Gastrocnemius medialis (tissue), 4 donors: ENCODE measurements at regions not wholly inside any gene's neighbourhood (a gene's known extent, or its start where the extent isn't known, plus 50 kb on each side); places are given as distances from the start of the nearest gene placed in this dataset.

ENCODE experiments used
- CTCF ChIP-seq, 5 experiments: fragments of 450-650 bp in 3 of 5; fragments of 200-600 bp in 2 of 5; sonication (generic) in 2 of 5; IDR thresholded peaks in 4 of 5; conservative IDR thresholded peaks in 1 of 5; 1 replicate in 4 of 5; 2 replicates in 1 of 5; pipeline ENCODE4 v1.5.1; 2016 to 2019; ENCODE audit warnings: antibody characterized with exemption in 5 of 5, mild to moderate bottlenecking in 3 of 5, moderate library complexity in 3 of 5
- POLR2A ChIP-seq, 2 donors: fragments of 450-650 bp; IDR thresholded peaks; one replicate each; pipeline ENCODE4 v1.6.1; 2017; ENCODE audit warnings: antibody characterized with exemption in 2 of 2, mild to moderate bottlenecking in 2 of 2, moderate library complexity in 2 of 2

- TF ChIP-seq CTCF (IDR thresholded peaks at IDR 0.05 in 4 of 5, conservative IDR thresholded peaks at IDR 0.05 in 1 of 5) (no peak), POLR2A (IDR thresholded peaks at IDR 0.05) (no peak)
Measured at GRCh38 chr3:25143356-25144025, 284.6 kb upstream of the RARB start.
